ENCODE measurements at regions not wholly inside any gene's neighbourhood (a gene's known extent, or its start where the extent isn't known, plus 50 kb on each side); places are given as distances from the start of the nearest gene placed in this dataset.

DNA sequence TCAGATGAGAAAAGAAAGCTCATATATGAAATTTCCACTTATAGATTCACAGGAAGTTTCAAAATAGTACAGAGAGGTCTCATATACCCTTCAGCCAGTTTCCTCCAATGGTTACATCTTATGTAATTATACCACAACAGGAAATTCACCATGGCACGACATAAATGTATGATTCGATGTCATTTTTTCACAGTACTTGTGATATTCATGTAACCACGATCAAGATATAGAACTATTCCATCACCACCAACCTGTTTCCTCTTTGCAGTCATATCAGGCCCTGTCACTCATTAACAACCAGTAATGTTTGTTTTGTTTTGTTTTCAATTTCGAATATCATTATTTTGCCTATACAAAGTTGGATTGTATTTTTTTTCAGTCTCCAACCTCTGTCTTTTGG is 314.3 kb upstream of the POU3F3 start:
- no peak overlapping the region for H3K4me3 ChIP-seq (ENCODE audit: low read length)
- H3K9me3 ChIP-seq (ENCODE audit: low read length), result no peaks in the 10 kb centered on the region
- H3K9me2 ChIP-seq (ENCODE audit: insufficient read depth, low read length), result no peaks in the 10 kb centered on the region
- H3K36me3 ChIP-seq (ENCODE audit: insufficient read depth, low read length), result no peaks in the 10 kb centered on the region
- no peak overlapping the region for H3K9ac ChIP-seq (ENCODE audit: low read length)
- no peak overlapping the region for H2AFZ ChIP-seq (ENCODE audit: low read depth, low read length)
- no peak overlapping the region for H3K27ac ChIP-seq (ENCODE audit: low read length)
- TF ChIP-seq POLR2AphosphoS5 (IDR thresholded peaks at IDR 0.05) (no peak), EP300 (conservative IDR thresholded peaks at IDR 0.05; ENCODE audit: poor library complexity, severe bottlenecking) (no peak), EZH2 (IDR thresholded peaks at IDR 0.05; ENCODE audit: borderline replicate concordance, insufficient read depth, low read length, poor library complexity, severe bottlenecking) (no peak), RAD21 (conservative IDR thresholded peaks at IDR 0.05) (no peak), MXI1 (conservative IDR thresholded peaks at IDR 0.05; ENCODE audit: poor library complexity, severe bottlenecking) (no peak), SMC3 (conservative IDR thresholded peaks at IDR 0.05; ENCODE audit: poor library complexity) (no peak), TAF1 (IDR thresholded peaks at IDR 0.05; ENCODE audit: low read depth) (no peak)
- TF ChIP-seq, protein P1, sequence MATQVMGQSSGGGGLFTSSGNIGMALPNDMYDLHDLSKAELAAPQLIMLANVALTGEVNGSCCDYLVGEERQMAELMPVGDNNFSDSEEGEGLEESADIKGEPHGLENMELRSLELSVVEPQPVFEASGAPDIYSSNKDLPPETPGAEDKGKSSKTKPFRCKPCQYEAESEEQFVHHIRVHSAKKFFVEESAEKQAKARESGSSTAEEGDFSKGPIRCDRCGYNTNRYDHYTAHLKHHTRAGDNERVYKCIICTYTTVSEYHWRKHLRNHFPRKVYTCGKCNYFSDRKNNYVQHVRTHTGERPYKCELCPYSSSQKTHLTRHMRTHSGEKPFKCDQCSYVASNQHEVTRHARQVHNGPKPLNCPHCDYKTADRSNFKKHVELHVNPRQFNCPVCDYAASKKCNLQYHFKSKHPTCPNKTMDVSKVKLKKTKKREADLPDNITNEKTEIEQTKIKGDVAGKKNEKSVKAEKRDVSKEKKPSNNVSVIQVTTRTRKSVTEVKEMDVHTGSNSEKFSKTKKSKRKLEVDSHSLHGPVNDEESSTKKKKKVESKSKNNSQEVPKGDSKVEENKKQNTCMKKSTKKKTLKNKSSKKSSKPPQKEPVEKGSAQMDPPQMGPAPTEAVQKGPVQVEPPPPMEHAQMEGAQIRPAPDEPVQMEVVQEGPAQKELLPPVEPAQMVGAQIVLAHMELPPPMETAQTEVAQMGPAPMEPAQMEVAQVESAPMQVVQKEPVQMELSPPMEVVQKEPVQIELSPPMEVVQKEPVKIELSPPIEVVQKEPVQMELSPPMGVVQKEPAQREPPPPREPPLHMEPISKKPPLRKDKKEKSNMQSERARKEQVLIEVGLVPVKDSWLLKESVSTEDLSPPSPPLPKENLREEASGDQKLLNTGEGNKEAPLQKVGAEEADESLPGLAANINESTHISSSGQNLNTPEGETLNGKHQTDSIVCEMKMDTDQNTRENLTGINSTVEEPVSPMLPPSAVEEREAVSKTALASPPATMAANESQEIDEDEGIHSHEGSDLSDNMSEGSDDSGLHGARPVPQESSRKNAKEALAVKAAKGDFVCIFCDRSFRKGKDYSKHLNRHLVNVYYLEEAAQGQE (IDR thresholded peaks at IDR 0.05; ENCODE audit: borderline replicate concordance), result no peak
- TF ChIP-seq, protein P2, sequence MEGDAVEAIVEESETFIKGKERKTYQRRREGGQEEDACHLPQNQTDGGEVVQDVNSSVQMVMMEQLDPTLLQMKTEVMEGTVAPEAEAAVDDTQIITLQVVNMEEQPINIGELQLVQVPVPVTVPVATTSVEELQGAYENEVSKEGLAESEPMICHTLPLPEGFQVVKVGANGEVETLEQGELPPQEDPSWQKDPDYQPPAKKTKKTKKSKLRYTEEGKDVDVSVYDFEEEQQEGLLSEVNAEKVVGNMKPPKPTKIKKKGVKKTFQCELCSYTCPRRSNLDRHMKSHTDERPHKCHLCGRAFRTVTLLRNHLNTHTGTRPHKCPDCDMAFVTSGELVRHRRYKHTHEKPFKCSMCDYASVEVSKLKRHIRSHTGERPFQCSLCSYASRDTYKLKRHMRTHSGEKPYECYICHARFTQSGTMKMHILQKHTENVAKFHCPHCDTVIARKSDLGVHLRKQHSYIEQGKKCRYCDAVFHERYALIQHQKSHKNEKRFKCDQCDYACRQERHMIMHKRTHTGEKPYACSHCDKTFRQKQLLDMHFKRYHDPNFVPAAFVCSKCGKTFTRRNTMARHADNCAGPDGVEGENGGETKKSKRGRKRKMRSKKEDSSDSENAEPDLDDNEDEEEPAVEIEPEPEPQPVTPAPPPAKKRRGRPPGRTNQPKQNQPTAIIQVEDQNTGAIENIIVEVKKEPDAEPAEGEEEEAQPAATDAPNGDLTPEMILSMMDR (IDR thresholded peaks at IDR 0.05; ENCODE audit: poor library complexity, severe bottlenecking), result no peak
- H3F3A ChIP-seq (ENCODE audit: insufficient read depth, low read length, poor library complexity, severe bottlenecking), result no peaks in the 10 kb centered on the region
- no peaks in the 10 kb centered on the region for H3K79me2 ChIP-seq (replicated peaks; ENCODE audit: insufficient read depth, low read length)
- H3K27me3 ChIP-seq (ENCODE audit: insufficient read depth, low read depth, low read length), result no peaks in the 10 kb centered on the region
- H4K20me1 ChIP-seq (ENCODE audit: insufficient read depth), result no peaks in the 10 kb centered on the region
- no peak overlapping the region for H3K4me2 ChIP-seq (ENCODE audit: low read length)

DNA sequence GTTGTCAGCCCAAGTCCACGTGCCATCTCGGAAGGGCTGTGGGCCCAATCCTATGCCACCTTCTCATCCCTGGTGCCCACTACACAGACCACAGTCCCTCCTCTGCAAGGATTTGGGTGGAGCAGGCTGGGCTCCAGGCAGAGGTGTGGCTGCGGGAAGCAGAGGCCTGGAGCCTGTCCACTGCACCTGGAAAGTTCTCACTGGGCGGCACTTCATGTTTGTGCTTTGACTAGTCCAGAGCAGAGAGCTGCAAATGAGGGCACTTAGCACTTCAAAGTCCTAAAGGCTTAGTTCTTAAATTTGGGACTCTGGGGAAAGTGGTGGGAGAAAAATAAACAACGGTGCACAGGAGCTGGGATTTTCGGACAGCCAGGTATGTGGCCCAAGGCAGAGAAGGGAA is 308.9 kb upstream of the POU3F3 start:
- Histone ChIP-seq H3K79me2 (replicated peaks; ENCODE audit: insufficient read depth, low read length) (no peaks in the 10 kb centered on the region), H2AFZ (ENCODE audit: low read depth, low read length) (no peak overlapping the region), H3K9ac (ENCODE audit: low read length) (no peak overlapping the region), H3K27me3 (ENCODE audit: insufficient read depth, low read depth, low read length) (no peaks in the 10 kb centered on the region), H3K4me2 (ENCODE audit: low read length) (no peak overlapping the region), H3K4me3 (ENCODE audit: low read length) (no peak overlapping the region), H3K36me3 (ENCODE audit: insufficient read depth, low read length) (no peaks in the 10 kb centered on the region), H3F3A (ENCODE audit: insufficient read depth, low read length, poor library complexity, severe bottlenecking) (no peaks in the 10 kb centered on the region), H3K27ac (ENCODE audit: low read length) (no peak overlapping the region), H3K9me3 (ENCODE audit: low read length) (no peaks in the 10 kb centered on the region), H4K20me1 (ENCODE audit: insufficient read depth) (no peaks in the 10 kb centered on the region), H3K9me2 (ENCODE audit: insufficient read depth, low read length) (no peaks in the 10 kb centered on the region)
- no peak for TF ChIP-seq SMC3 (conservative IDR thresholded peaks at IDR 0.05; ENCODE audit: poor library complexity)
- TF ChIP-seq EP300 (conservative IDR thresholded peaks at IDR 0.05; ENCODE audit: poor library complexity, severe bottlenecking), result no peak
- TF ChIP-seq TAF1 (IDR thresholded peaks at IDR 0.05; ENCODE audit: low read depth), result no peak
- TF ChIP-seq MXI1 (conservative IDR thresholded peaks at IDR 0.05; ENCODE audit: poor library complexity, severe bottlenecking), result no peak
- TF ChIP-seq, protein P2 (IDR thresholded peaks at IDR 0.05; ENCODE audit: poor library complexity, severe bottlenecking), result no peak
- no peak for TF ChIP-seq POLR2AphosphoS5 (IDR thresholded peaks at IDR 0.05)
- no peak for TF ChIP-seq EZH2 (IDR thresholded peaks at IDR 0.05; ENCODE audit: borderline replicate concordance, insufficient read depth, low read length, poor library complexity, severe bottlenecking)
- no peak for TF ChIP-seq RAD21 (conservative IDR thresholded peaks at IDR 0.05)
- TF ChIP-seq, protein P1 (IDR thresholded peaks at IDR 0.05; ENCODE audit: borderline replicate concordance), result no peak
